SK-N-SH (cell line): ENCODE measurements at regions not wholly inside any gene's neighbourhood (a gene's known extent, or its start where the extent isn't known, plus 50 kb on each side); places are given as distances from the start of the nearest gene placed in this dataset.

Source experiments
- CTCF ChIA-PET: fragments of 300-600, 350-600 bp; formaldehyde crosslinking; extraction: SDS; loops from one replicate; lab custom pipeline; 2021; lab: Yijun Ruan, JAX
- POLR2A ChIA-PET: fragments of 350-600 bp; sonication (Branson Sonifier 250); formaldehyde crosslinking; extraction: SDS; loops from one replicate; lab custom pipeline; 2020; ENCODE audit warnings: antibody characterized with exemption, inconsistent platforms; lab: Yijun Ruan, JAX
- DNase-seq: peaks from one replicate; pipeline ENCODE4 v3.0.0; 2012
- H2AFZ ChIP-seq: fragments of 200-600 bp; sonication (generic); 2 replicates; pipeline ENCODE4 v1.8.1; 2016; ENCODE audit warnings: antibody characterized with exemption, mild to moderate bottlenecking, low read depth
- H3F3A ChIP-seq: fragments of 200-600 bp; sonication (generic); replicated peaks from 2 replicates; pipeline ENCODE3; 2016; ENCODE audit warnings: antibody characterized with exemption, mild to moderate bottlenecking; ENCODE audit not compliant: insufficient read depth
- H3K27ac ChIP-seq, 2 experiments: fragments of 200-500 bp in 1 of 2; fragments of 200-600 bp in 1 of 2; sonication (Bioruptor generic) in 1 of 2; sonication (generic), shearing (Covaris generic) in 1 of 2; 2 replicates each; pipeline versions ENCODE4 v1.5.1 to v1.6.1; 2014 to 2016; ENCODE audit warnings: low read depth in 2 of 2, inconsistent platforms in 1 of 2, low read length in 1 of 2, mild to moderate bottlenecking in 1 of 2, mixed read lengths in 1 of 2
- H3K27me3 ChIP-seq: fragments of 200-600 bp; sonication (generic), shearing (Covaris generic); 2 replicates; pipeline ENCODE4 v1.6.1; 2016; ENCODE audit warnings: mixed run types; ENCODE audit not compliant: insufficient read depth
- H3K36me3 ChIP-seq, 2 experiments: fragments of 200-500 bp in 1 of 2; fragments of 200-600 bp in 1 of 2; sonication (Bioruptor generic) in 1 of 2; sonication (generic) in 1 of 2; replicated peaks in 1 of 2; 2 replicates each; pipeline versions ENCODE3 to v1.5.1; 2014 to 2016; ENCODE audit warnings: low read length in 1 of 2, mild to moderate bottlenecking in 1 of 2; ENCODE audit not compliant: insufficient read depth in 2 of 2, control insufficient read depth in 1 of 2
- H3K4me1 ChIP-seq, 2 experiments: fragments of 200-500 bp in 1 of 2; fragments of 200-600 bp in 1 of 2; sonication (Bioruptor generic) in 1 of 2; sonication (generic), shearing (Covaris generic) in 1 of 2; 2 replicates each; pipeline versions ENCODE4 v1.5.1 to v1.6.1; 2014 to 2016; ENCODE audit warnings: low read depth in 1 of 2, low read length in 1 of 2, mixed run types in 1 of 2; ENCODE audit not compliant: insufficient read depth in 2 of 2, control insufficient read depth in 1 of 2
- H3K4me2 ChIP-seq: fragments of 200-600 bp; sonication (generic), shearing (Covaris generic); 2 replicates; pipeline ENCODE4 v1.6.1; 2017; ENCODE audit warnings: mixed run types
- H3K4me3 ChIP-seq, 2 experiments: fragments of 200-500 bp in 1 of 2; fragments of 200-600 bp in 1 of 2; sonication (Bioruptor generic) in 1 of 2; sonication (generic), shearing (Covaris generic) in 1 of 2; 2 replicates each; pipeline versions ENCODE4 v1.5.1 to v1.8.1; 2014 to 2016; ENCODE audit warnings: low read depth in 2 of 2, inconsistent platforms in 1 of 2, low read length in 1 of 2, mild to moderate bottlenecking in 1 of 2, mixed read lengths in 1 of 2, moderate library complexity in 1 of 2
- H3K79me2 ChIP-seq: fragments of 200-600 bp; sonication (generic); 2 replicates; pipeline ENCODE4 v1.8.1; 2017; ENCODE audit warnings: mild to moderate bottlenecking; ENCODE audit not compliant: insufficient read depth
- H3K9ac ChIP-seq: fragments of 200-600 bp; sonication (generic); 2 replicates; pipeline ENCODE4 v1.6.1; 2017; ENCODE audit warnings: mixed run types
- H3K9me2 ChIP-seq: fragments of 200-600 bp; sonication (generic); 2 replicates; pipeline ENCODE4 v1.6.1; 2017; ENCODE audit warnings: mixed run types
- H3K9me3 ChIP-seq: fragments of 200-600 bp; sonication (generic); 2 replicates; pipeline ENCODE4 v1.6.1; 2017; ENCODE audit warnings: mixed run types, mild to moderate bottlenecking, moderate library complexity
- H4K20me1 ChIP-seq: fragments of 200-600 bp; sonication (generic); 2 replicates; pipeline ENCODE4 v1.6.1; 2017; ENCODE audit warnings: mild to moderate bottlenecking, mixed run types; ENCODE audit not compliant: insufficient read depth
- ELF1 ChIP-seq: IDR thresholded peaks from 2 replicates; pipeline ENCODE4 v1.4.0; 2012
- EP300 ChIP-seq, 2 experiments: IDR thresholded peaks; 2 replicates each; pipeline versions ENCODE4 v1.4.0 to v1.6.1; 2012; ENCODE audit warnings: borderline replicate concordance in 1 of 2, low read depth in 1 of 2, low read length in 1 of 2
- FOSL2 ChIP-seq: IDR thresholded peaks from 2 replicates; pipeline ENCODE4 v1.4.0; 2012; ENCODE audit warnings: low read depth, mild to moderate bottlenecking, moderate library complexity, borderline replicate concordance
- FOXJ3 ChIP-seq: sonication (generic); formaldehyde crosslinking; IDR thresholded peaks from 2 replicates; pipeline ENCODE4 v1.5.1; 2020; ENCODE audit warnings: mild to moderate bottlenecking, missing genetic modification reagents
- GATA2 ChIP-seq: sonication (generic); formaldehyde crosslinking; IDR thresholded peaks from 2 replicates; pipeline ENCODE4 v1.5.0; 2020; ENCODE audit warnings: mild to moderate bottlenecking, missing genetic modification reagents
- JUND ChIP-seq: IDR thresholded peaks from 2 replicates; pipeline ENCODE4 v1.4.0; 2012
- MEF2A ChIP-seq: IDR thresholded peaks from 2 replicates; pipeline ENCODE4 v1.4.0; 2012; ENCODE audit warnings: low read depth, borderline replicate concordance
- NFIC ChIP-seq: IDR thresholded peaks from 2 replicates; pipeline ENCODE4 v1.4.0; 2012; ENCODE audit warnings: borderline replicate concordance
- NRF1 ChIP-seq: IDR thresholded peaks from 2 replicates; pipeline ENCODE4 v1.6.1; 2012; ENCODE audit warnings: low read depth, mild to moderate bottlenecking, low read length
- POLR2AphosphoS5 ChIP-seq: IDR thresholded peaks from 2 replicates; pipeline ENCODE4 v1.6.1; 2012; ENCODE audit warnings: low read depth, low read length
- RXRA ChIP-seq: IDR thresholded peaks from 2 replicates; pipeline ENCODE4 v1.4.0; 2012; ENCODE audit warnings: low read depth, mild to moderate bottlenecking, borderline replicate concordance
- SMC3 ChIP-seq: IDR thresholded peaks from 2 replicates; pipeline ENCODE4 v1.6.1; 2012; ENCODE audit warnings: low read depth, low read length, improper control_type of control experiment
- YY1 ChIP-seq: IDR thresholded peaks from 2 replicates; pipeline ENCODE4 v1.4.0; 2012; ENCODE audit warnings: low read depth, mild to moderate bottlenecking
- WGBS: methylation state at CpG from one replicate; pipeline ENCODE4 v1.1.6; 2017; ENCODE audit warnings: low lambda C conversion rate; 5-methylcytosine and 5-hydroxymethylcytosine counted together
- TF ChIP-seq, protein P1 (sequence below): IDR thresholded peaks from 2 replicates; pipeline ENCODE4 v1.4.0; 2012; ENCODE audit warnings: low read depth
- TF ChIP-seq, protein P2 (sequence below): IDR thresholded peaks from 2 replicates; pipeline ENCODE4 v1.6.1; 2012; ENCODE audit warnings: mild to moderate bottlenecking, low read depth, low read length, moderate library complexity
- TF ChIP-seq, protein P3 (sequence below): fragments of 200-600 bp; sonication (generic); IDR thresholded peaks from 2 replicates; pipeline ENCODE4 v1.6.1; 2017; ENCODE audit warnings: antibody characterized with exemption, mild to moderate bottlenecking, moderate library complexity
- TF ChIP-seq, protein P4 (sequence below): fragments of 150-350 bp; IDR thresholded peaks from 2 replicates; pipeline ENCODE4 v1.6.1; 2016; ENCODE audit warnings: mild to moderate bottlenecking, low read depth, low read length

DNA sequence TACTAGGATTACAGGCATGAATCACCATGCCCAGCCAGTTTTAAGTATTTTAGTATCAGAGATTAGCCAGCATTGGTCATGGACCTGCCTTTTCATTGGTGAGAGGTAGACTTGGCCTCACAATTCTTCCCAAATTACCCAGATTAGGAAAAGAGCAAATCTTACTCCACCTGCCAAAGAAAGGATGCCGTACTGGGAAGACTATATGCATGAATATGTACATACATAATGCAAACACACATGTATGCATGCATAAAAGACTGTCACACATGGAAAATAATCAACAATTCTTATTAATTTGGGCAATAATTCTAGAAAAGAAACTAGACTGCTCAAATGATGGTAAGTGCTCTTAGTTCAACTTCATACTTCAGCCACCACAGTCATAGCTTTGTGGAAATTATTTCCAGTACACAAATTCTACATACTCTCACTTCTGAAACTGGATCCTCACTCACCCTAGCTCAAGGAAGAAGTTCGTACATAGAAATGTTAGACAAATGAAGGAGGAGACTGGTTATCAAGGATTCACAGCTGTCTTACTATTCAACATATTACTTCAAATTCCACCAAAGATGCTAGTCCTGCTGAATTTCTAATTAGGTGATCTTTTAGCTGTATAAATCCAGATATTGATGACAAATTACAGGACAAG, 73.7 kb downstream of the MINAR2 start:
- no peaks in the 10 kb centered on the region for H3K79me2 ChIP-seq
- WGBS = 2% methylated on average over 2 of the region's 2 CpGs
- H3K27ac ChIP-seq = no peak overlapping the region
- no peaks in the 10 kb centered on the region for H3K27me3 ChIP-seq
- no peak for DNase-seq
- TF ChIP-seq GATA2 (CRISPR knock-in tag) (no peak), YY1 (no peak), RXRA (no peak), EP300 (IDR thresholded peaks at IDR 0.05; ENCODE audit: borderline replicate concordance in 1 of 2, low read depth in 1 of 2, low read length in 1 of 2) (no peak), SMC3 (no peak), POLR2AphosphoS5 (no peak), FOSL2 (no peak), ELF1 (no peak), NFIC (no peak), NRF1 (no peak), MEF2A (no peak), JUND (no peak), FOXJ3 (CRISPR knock-in tag) (no peak)
- TF ChIP-seq, protein P1, sequence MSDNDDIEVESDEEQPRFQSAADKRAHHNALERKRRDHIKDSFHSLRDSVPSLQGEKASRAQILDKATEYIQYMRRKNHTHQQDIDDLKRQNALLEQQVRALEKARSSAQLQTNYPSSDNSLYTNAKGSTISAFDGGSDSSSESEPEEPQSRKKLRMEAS = no peak
- TF ChIP-seq, protein P2, sequence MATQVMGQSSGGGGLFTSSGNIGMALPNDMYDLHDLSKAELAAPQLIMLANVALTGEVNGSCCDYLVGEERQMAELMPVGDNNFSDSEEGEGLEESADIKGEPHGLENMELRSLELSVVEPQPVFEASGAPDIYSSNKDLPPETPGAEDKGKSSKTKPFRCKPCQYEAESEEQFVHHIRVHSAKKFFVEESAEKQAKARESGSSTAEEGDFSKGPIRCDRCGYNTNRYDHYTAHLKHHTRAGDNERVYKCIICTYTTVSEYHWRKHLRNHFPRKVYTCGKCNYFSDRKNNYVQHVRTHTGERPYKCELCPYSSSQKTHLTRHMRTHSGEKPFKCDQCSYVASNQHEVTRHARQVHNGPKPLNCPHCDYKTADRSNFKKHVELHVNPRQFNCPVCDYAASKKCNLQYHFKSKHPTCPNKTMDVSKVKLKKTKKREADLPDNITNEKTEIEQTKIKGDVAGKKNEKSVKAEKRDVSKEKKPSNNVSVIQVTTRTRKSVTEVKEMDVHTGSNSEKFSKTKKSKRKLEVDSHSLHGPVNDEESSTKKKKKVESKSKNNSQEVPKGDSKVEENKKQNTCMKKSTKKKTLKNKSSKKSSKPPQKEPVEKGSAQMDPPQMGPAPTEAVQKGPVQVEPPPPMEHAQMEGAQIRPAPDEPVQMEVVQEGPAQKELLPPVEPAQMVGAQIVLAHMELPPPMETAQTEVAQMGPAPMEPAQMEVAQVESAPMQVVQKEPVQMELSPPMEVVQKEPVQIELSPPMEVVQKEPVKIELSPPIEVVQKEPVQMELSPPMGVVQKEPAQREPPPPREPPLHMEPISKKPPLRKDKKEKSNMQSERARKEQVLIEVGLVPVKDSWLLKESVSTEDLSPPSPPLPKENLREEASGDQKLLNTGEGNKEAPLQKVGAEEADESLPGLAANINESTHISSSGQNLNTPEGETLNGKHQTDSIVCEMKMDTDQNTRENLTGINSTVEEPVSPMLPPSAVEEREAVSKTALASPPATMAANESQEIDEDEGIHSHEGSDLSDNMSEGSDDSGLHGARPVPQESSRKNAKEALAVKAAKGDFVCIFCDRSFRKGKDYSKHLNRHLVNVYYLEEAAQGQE = no peak
- TF ChIP-seq, protein P3, sequence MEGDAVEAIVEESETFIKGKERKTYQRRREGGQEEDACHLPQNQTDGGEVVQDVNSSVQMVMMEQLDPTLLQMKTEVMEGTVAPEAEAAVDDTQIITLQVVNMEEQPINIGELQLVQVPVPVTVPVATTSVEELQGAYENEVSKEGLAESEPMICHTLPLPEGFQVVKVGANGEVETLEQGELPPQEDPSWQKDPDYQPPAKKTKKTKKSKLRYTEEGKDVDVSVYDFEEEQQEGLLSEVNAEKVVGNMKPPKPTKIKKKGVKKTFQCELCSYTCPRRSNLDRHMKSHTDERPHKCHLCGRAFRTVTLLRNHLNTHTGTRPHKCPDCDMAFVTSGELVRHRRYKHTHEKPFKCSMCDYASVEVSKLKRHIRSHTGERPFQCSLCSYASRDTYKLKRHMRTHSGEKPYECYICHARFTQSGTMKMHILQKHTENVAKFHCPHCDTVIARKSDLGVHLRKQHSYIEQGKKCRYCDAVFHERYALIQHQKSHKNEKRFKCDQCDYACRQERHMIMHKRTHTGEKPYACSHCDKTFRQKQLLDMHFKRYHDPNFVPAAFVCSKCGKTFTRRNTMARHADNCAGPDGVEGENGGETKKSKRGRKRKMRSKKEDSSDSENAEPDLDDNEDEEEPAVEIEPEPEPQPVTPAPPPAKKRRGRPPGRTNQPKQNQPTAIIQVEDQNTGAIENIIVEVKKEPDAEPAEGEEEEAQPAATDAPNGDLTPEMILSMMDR = no peak
- TF ChIP-seq, protein P4, sequence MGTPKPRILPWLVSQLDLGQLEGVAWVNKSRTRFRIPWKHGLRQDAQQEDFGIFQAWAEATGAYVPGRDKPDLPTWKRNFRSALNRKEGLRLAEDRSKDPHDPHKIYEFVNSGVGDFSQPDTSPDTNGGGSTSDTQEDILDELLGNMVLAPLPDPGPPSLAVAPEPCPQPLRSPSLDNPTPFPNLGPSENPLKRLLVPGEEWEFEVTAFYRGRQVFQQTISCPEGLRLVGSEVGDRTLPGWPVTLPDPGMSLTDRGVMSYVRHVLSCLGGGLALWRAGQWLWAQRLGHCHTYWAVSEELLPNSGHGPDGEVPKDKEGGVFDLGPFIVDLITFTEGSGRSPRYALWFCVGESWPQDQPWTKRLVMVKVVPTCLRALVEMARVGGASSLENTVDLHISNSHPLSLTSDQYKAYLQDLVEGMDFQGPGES = no peak
- no peaks in the 10 kb centered on the region for H3K9me2 ChIP-seq
- H4K20me1 ChIP-seq = no peaks in the 10 kb centered on the region
- no peaks in the 10 kb centered on the region for H3K9me3 ChIP-seq
- H3K4me3 ChIP-seq = no peak overlapping the region
- CTCF ChIA-PET = interaction anchor here (0.9 to 1.9 kb wide), 5 partner anchors 14 to 55 kb away, joined by 3 to 8 read pairs (median 4); no protein-coding TSS in a partner anchor
- no peaks in the 10 kb centered on the region for H3K36me3 ChIP-seq
- no peak overlapping the region for H2AFZ ChIP-seq
- H3K4me2 ChIP-seq = no peak overlapping the region
- H3F3A ChIP-seq = no peaks in the 10 kb centered on the region
- H3K4me1 ChIP-seq = no peaks in the 10 kb centered on the region
- POLR2A ChIA-PET = no interaction called here
- H3K9ac ChIP-seq = no peak overlapping the region
